GM20000 (cell line): ENCODE measurements at regions not wholly inside any gene's neighbourhood (a gene's known extent, or its start where the extent isn't known, plus 50 kb on each side); places are given as distances from the start of the nearest gene placed in this dataset.

Experiments
- DNase-seq: peaks from one replicate; pipeline ENCODE4 v3.0.0; 2012; ENCODE audit warnings: low spot score
- TF ChIP-seq, protein P1 (sequence below): IDR thresholded peaks from 2 replicates; pipeline ENCODE4 v1.5.1; 2012; ENCODE audit warnings: mild to moderate bottlenecking, control low read depth; ENCODE audit errors: extremely low read depth, missing control alignments

DNA sequence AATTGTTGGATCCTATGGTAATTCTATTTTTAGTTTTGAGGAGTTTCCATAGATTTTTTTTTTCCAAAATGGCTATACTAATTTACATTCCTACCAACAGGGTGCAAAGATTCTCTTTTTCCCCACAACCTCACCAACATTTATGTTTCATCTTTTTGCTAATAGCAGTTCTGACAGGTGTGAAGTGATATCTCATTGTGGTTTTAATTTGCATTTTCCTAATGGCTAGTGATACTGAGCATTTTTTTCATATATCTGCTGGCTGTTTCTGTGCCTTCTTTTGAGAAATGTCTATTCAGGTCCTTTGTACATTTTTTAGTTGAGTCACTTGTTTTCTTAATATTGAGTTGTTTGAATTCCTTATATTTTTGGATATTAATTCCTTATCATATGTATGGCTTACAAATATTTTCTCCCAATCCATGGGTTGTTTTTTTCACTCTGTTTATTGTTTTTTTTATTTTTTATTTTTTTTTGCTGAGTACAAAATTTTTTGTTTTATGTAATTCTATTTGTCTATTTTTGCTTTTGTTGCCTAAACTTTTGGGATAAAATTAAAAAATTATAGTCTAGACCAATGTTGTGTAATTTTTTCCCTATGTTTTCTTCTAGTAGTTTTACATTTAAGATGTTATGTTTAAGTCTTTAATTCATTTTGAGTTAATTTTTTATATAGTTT lies 205.9 kb upstream of the ADCY1 start:
- TF ChIP-seq, protein P1, sequence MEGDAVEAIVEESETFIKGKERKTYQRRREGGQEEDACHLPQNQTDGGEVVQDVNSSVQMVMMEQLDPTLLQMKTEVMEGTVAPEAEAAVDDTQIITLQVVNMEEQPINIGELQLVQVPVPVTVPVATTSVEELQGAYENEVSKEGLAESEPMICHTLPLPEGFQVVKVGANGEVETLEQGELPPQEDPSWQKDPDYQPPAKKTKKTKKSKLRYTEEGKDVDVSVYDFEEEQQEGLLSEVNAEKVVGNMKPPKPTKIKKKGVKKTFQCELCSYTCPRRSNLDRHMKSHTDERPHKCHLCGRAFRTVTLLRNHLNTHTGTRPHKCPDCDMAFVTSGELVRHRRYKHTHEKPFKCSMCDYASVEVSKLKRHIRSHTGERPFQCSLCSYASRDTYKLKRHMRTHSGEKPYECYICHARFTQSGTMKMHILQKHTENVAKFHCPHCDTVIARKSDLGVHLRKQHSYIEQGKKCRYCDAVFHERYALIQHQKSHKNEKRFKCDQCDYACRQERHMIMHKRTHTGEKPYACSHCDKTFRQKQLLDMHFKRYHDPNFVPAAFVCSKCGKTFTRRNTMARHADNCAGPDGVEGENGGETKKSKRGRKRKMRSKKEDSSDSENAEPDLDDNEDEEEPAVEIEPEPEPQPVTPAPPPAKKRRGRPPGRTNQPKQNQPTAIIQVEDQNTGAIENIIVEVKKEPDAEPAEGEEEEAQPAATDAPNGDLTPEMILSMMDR, result no peak
- DNase-seq, result no peak

DNA sequence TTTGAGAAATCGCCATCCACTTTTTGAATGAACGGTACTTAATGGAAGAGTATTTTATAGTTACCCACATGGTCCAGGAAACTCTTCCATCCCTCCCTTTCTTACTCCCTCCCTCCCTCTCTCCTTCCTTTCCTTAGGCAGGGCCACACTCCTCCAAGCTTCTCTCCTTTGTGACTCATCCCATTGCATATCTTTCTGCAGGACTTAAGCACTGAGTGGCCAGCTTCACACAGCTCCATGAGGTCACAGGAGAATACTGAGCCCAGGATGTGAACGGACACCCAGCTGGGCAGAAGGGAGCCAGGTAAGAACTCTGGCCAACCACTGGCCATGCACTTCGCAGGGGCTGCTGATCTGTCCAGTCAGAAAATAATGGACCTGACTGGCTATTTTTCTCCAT lies 189.7 kb upstream of the ADCY1 start:
- DNase-seq, result no peak
- TF ChIP-seq, protein P1, result no peak

DNA sequence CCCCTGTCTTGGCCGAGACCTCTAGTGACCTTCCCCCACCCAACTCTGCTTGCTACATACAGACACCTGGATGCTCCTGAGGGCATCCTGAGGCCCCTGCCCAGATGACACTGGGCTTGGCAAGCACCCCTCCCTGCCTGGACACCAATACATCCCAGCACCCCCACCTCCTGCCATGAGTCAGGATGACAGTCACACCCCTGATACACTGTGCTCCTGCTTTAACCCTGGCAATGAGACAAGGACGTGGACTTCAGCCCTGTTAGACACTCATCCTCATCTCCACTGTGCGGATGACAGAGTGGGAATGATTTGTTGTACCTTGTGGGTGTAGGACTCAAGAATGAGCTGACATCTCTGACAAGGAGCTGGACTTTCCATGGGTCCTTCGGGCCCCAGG lies 186.3 kb upstream of the ADCY1 start:
- DNase-seq, result no peak
- TF ChIP-seq, protein P1, result no peak

DNA sequence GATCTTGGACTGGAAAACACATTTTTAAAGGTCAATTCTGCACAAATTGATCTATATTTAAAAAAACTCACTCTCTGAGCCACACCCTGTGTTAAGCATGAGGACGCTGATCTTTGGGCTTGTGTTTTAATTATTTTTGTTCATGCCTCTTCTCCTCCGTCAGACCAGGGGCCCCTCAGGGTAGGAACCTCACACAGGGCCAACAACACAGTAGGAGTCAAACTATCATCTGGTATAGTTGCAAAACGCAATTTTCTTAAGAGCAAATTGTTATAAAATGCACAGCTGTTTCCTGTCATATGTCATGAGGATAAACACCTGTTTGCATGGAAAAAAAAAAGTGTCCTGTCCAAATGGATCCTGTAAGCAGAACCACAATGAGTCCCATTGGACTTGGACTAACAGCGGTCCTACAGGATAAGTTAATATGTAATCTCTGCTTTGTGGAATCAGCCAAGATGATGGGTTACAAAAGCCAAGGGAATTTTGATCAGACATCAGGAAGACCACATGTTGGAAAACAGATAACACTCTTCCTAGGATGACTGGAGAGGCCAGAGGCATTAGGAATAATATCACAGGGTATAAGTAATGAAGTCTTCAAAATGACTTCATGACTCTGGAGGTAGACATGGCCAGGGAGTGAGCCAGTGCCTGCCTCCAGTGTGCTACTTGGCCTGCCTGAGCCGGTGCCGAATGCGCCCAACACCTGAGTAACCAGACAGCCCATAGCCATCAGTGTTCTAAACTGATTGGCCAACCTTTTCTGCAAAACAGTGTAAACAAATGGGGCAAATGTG lies 184.9 kb upstream of the ADCY1 start:
- TF ChIP-seq, protein P1, result no peak
- no peak for DNase-seq

DNA sequence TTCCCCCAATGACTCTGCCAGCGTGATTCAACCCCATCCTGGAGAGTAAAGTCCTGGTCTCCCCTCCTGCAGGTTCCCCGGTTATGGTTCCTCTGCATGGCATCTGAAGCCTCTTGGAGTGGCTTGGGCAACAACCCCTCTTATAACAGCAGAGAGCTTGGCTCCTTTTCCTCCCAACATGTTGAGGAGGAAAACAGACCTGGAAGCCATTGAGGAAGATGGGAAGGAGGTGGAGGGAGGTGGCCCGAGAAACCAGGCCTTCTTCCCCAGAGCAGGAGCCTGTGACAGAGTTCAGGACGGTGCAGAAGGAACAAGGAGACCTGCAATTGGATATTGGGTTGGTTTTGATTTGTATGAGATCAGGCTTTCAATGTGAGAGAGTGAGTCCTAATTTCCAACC lies 184.0 kb upstream of the ADCY1 start:
- no peak for DNase-seq
- TF ChIP-seq, protein P1, result no peak

DNA sequence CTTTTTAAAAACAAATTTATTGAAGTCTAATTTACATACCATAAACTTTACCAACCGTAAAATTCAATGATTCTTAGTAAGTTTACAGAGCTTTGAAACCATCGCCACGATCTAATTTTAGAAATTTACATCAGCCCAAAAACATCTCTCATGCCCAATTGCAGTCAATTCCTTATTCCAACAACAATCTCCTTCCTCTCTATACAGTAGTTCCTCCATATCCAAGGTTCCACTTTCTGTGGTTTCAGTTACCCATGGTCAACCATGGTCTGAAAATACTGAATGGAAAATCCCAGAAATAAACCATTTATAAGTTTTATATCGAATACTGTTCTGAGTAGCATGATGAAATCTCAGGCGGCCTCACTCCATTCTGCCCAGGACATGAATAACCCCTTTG lies 183.4 kb upstream of the ADCY1 start:
- no peak for DNase-seq
- TF ChIP-seq, protein P1, result no peak
